Mammary epithelial cell (primary cell): ENCODE measurements at regions not wholly inside any gene's neighbourhood (a gene's known extent, or its start where the extent isn't known, plus 50 kb on each side); places are given as distances from the start of the nearest gene placed in this dataset.

ENCODE experiments used
- CTCF ChIP-seq, 2 donors: IDR thresholded peaks in 1 of 2; conservative IDR thresholded peaks in 1 of 2; 2 replicates each; pipeline ENCODE4 v1.5.1; 2011 to 2012; ENCODE audit warnings: inconsistent platforms in 2 of 2, low read length in 2 of 2, mild to moderate bottlenecking in 2 of 2, control low read depth in 1 of 2, low read depth in 1 of 2; ENCODE audit not compliant: insufficient read depth in 1 of 2; ENCODE audit errors: extremely low read depth in 1 of 2
- EZH2 ChIP-seq: IDR thresholded peaks from 2 replicates; pipeline ENCODE4 v1.6.1; 2012; ENCODE audit warnings: low read length, inconsistent platforms, borderline replicate concordance

- TF ChIP-seq CTCF (conservative IDR thresholded peaks at IDR 0.05 in 1 of 2, IDR thresholded peaks at IDR 0.05 in 1 of 2; ENCODE audit: extremely low read depth in 1 of 2, insufficient read depth in 1 of 2, low read depth in 1 of 2, low read length in 2 of 2), result no peak
- TF ChIP-seq EZH2, result no peak
Observed at GRCh38 chr2:139924070-139924469, 1143.9 kb upstream of the NXPH2 start.
